ENCODE measurements at regions not wholly inside any gene's neighbourhood (a gene's known extent, or its start where the extent isn't known, plus 50 kb on each side); places are given as distances from the start of the nearest gene placed in this dataset.

DNA sequence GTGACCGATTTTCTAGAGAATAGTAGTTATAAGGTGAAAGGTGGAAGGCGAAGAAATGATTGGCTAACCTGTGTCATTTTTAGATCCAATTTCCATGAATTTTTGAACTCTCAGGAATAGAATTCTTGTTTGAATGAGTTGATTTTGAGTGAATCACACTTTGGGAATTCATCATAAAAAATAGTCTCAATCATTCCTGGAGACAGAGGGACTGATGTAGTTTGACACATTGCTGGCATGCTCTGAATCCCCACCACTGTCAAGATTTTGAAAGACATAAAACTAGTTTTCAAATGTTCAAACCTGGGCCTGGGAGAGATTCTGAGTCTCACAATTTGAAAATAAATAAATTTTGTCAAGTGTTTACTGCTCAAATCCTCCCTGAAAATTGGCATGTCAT is 861.4 kb upstream of the RAG2 start:
- TF ChIP-seq POLR2A (IDR thresholded peaks at IDR 0.05): no peak
- TF ChIP-seq, protein P1, sequence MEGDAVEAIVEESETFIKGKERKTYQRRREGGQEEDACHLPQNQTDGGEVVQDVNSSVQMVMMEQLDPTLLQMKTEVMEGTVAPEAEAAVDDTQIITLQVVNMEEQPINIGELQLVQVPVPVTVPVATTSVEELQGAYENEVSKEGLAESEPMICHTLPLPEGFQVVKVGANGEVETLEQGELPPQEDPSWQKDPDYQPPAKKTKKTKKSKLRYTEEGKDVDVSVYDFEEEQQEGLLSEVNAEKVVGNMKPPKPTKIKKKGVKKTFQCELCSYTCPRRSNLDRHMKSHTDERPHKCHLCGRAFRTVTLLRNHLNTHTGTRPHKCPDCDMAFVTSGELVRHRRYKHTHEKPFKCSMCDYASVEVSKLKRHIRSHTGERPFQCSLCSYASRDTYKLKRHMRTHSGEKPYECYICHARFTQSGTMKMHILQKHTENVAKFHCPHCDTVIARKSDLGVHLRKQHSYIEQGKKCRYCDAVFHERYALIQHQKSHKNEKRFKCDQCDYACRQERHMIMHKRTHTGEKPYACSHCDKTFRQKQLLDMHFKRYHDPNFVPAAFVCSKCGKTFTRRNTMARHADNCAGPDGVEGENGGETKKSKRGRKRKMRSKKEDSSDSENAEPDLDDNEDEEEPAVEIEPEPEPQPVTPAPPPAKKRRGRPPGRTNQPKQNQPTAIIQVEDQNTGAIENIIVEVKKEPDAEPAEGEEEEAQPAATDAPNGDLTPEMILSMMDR (IDR thresholded peaks at IDR 0.05): no peak
- no peak for TF ChIP-seq POLR2AphosphoS5 (IDR thresholded peaks at IDR 0.05)
